ENCODE measurements at regions not wholly inside any gene's neighbourhood (a gene's known extent, or its start where the extent isn't known, plus 50 kb on each side); places are given as distances from the start of the nearest gene placed in this dataset.
"Not testable (repeated sequence)": the region's sequence is repeated elsewhere in the genome, so short reads cannot be mapped to it uniquely, and the experiment has no call there.

GRCh38 chr6:141963543-141964295 is 169.0 kb upstream of the GJE1 start:
- H3K27me3 ChIP-seq (ENCODE audit: insufficient read depth, low read length) = no peaks in the 10 kb centered on the region
- H3K9me3 ChIP-seq (ENCODE audit: low read length) = no peaks in the 10 kb centered on the region
- no peaks in the 10 kb centered on the region for H3K4me1 ChIP-seq (ENCODE audit: insufficient read depth, low read length)
- no peaks in the 10 kb centered on the region for H3K36me3 ChIP-seq (ENCODE audit: insufficient read depth, low read length)
- H2AFZ ChIP-seq (ENCODE audit: low read depth, low read length) = no peak overlapping the region
- no peak overlapping the region for H3K4me3 ChIP-seq (ENCODE audit: low read length)

- Histone ChIP-seq H3K27me3 (ENCODE audit: insufficient read depth, low read length) (no peaks in the 10 kb centered on the region), H3K4me3 (ENCODE audit: low read length) (no peak overlapping the region), H3K36me3 (ENCODE audit: insufficient read depth, low read length) (no peaks in the 10 kb centered on the region), H2AFZ (ENCODE audit: low read depth, low read length) (no peak overlapping the region), H3K9me3 (ENCODE audit: low read length) (peaks cover 3% of the 10 kb centered on the region), H3K4me1 (ENCODE audit: insufficient read depth, low read length) (no peaks in the 10 kb centered on the region)
These were observed 175.5 kb upstream of the GJE1 start for GRCh38 chr6:141957271-141957670.

GRCh38 chr6:141956868-141957267 is 175.9 kb upstream of the GJE1 start:
- H3K36me3 ChIP-seq (ENCODE audit: insufficient read depth, low read length) = no peaks in the 10 kb centered on the region
- H2AFZ ChIP-seq (ENCODE audit: low read depth, low read length) = no peak overlapping the region
- H3K27me3 ChIP-seq (ENCODE audit: insufficient read depth, low read length) = no peaks in the 10 kb centered on the region
- H3K4me1 ChIP-seq (ENCODE audit: insufficient read depth, low read length) = no peaks in the 10 kb centered on the region
- peaks cover 3% of the 10 kb centered on the region for H3K9me3 ChIP-seq (ENCODE audit: low read length)
- H3K4me3 ChIP-seq (ENCODE audit: low read length) = no peak overlapping the region

- Histone ChIP-seq H3K4me1 (ENCODE audit: insufficient read depth, low read length) (no peaks in the 10 kb centered on the region), H3K9me3 (ENCODE audit: low read length) (peaks cover 3% of the 10 kb centered on the region), H3K27me3 (ENCODE audit: insufficient read depth, low read length) (no peaks in the 10 kb centered on the region), H2AFZ (ENCODE audit: low read depth, low read length) (no peak overlapping the region), H3K36me3 (ENCODE audit: insufficient read depth, low read length) (no peaks in the 10 kb centered on the region), H3K4me3 (ENCODE audit: low read length) (no peak overlapping the region)
These were observed 176.5 kb upstream of the GJE1 start for GRCh38 chr6:141956046-141956761.

GRCh38 chr6:141953072-141953471 is 179.7 kb upstream of the GJE1 start:
- no peak overlapping the region for H2AFZ ChIP-seq (ENCODE audit: low read depth, low read length)
- H3K27me3 ChIP-seq (ENCODE audit: insufficient read depth, low read length) = no peaks in the 10 kb centered on the region
- H3K4me1 ChIP-seq (ENCODE audit: insufficient read depth, low read length) = no peaks in the 10 kb centered on the region
- peaks cover 3% of the 10 kb centered on the region for H3K9me3 ChIP-seq (ENCODE audit: low read length)
- no peaks in the 10 kb centered on the region for H3K36me3 ChIP-seq (ENCODE audit: insufficient read depth, low read length)
- no peak overlapping the region for H3K4me3 ChIP-seq (ENCODE audit: low read length)

- no peaks in the 10 kb centered on the region for H3K36me3 ChIP-seq (ENCODE audit: insufficient read depth, low read length)
- H3K4me1 ChIP-seq (ENCODE audit: insufficient read depth, low read length) = no peaks in the 10 kb centered on the region
- H3K27me3 ChIP-seq (ENCODE audit: insufficient read depth, low read length) = no peaks in the 10 kb centered on the region
- no peak overlapping the region for H2AFZ ChIP-seq (ENCODE audit: low read depth, low read length)
- H3K4me3 ChIP-seq (ENCODE audit: low read length) = no peak overlapping the region
- H3K9me3 ChIP-seq (ENCODE audit: low read length) = no peaks in the 10 kb centered on the region
These were observed 186.2 kb upstream of the GJE1 start for GRCh38 chr6:141946502-141946901.

GRCh38 chr6:141938664-141939063 is 194.1 kb upstream of the GJE1 start:
- H3K4me1 ChIP-seq (ENCODE audit: insufficient read depth, low read length) = no peaks in the 10 kb centered on the region
- no peaks in the 10 kb centered on the region for H3K27me3 ChIP-seq (ENCODE audit: insufficient read depth, low read length)
- H3K9me3 ChIP-seq (ENCODE audit: low read length) = no peaks in the 10 kb centered on the region
- no peak overlapping the region for H2AFZ ChIP-seq (ENCODE audit: low read depth, low read length)
- H3K36me3 ChIP-seq (ENCODE audit: insufficient read depth, low read length) = no peaks in the 10 kb centered on the region
- no peak overlapping the region for H3K4me3 ChIP-seq (ENCODE audit: low read length)

GRCh38 chr6:141932685-141933084 is 200.0 kb upstream of the GJE1 start:
- Histone ChIP-seq H3K27me3 (ENCODE audit: insufficient read depth, low read length) (no peaks in the 10 kb centered on the region), H3K36me3 (ENCODE audit: insufficient read depth, low read length) (no peaks in the 10 kb centered on the region), H2AFZ (ENCODE audit: low read depth, low read length) (no peak overlapping the region), H3K9me3 (ENCODE audit: low read length) (no peaks in the 10 kb centered on the region), H3K4me3 (ENCODE audit: low read length) (no peak overlapping the region), H3K4me1 (ENCODE audit: insufficient read depth, low read length) (no peaks in the 10 kb centered on the region)

- not testable (repeated sequence) for H3K27me3 ChIP-seq (ENCODE audit: insufficient read depth, low read length); H3K4me1 ChIP-seq (ENCODE audit: insufficient read depth, low read length); H3K36me3 ChIP-seq (ENCODE audit: insufficient read depth, low read length); H3K4me3 ChIP-seq (ENCODE audit: low read length); H2AFZ ChIP-seq (ENCODE audit: low read depth, low read length); H3K9me3 ChIP-seq (ENCODE audit: low read length)
These were observed 206.4 kb upstream of the GJE1 start for GRCh38 chr6:141926200-141926900.

- H3K36me3 ChIP-seq (ENCODE audit: insufficient read depth, low read length) = no peaks in the 10 kb centered on the region
- no peaks in the 10 kb centered on the region for H3K9me3 ChIP-seq (ENCODE audit: low read length)
- no peak overlapping the region for H3K4me3 ChIP-seq (ENCODE audit: low read length)
- no peaks in the 10 kb centered on the region for H3K27me3 ChIP-seq (ENCODE audit: insufficient read depth, low read length)
- no peak overlapping the region for H2AFZ ChIP-seq (ENCODE audit: low read depth, low read length)
- H3K4me1 ChIP-seq (ENCODE audit: insufficient read depth, low read length) = no peaks in the 10 kb centered on the region
These were observed 207.7 kb upstream of the GJE1 start for GRCh38 chr6:141925001-141925400.

- Histone ChIP-seq H3K4me1 (ENCODE audit: insufficient read depth, low read length) (no peaks in the 10 kb centered on the region), H3K27me3 (ENCODE audit: insufficient read depth, low read length) (no peaks in the 10 kb centered on the region), H3K9me3 (ENCODE audit: low read length) (no peaks in the 10 kb centered on the region), H3K36me3 (ENCODE audit: insufficient read depth, low read length) (no peaks in the 10 kb centered on the region), H3K4me3 (ENCODE audit: low read length) (no peak overlapping the region), H2AFZ (ENCODE audit: low read depth, low read length) (no peak overlapping the region)
These were observed 209.8 kb upstream of the GJE1 start for GRCh38 chr6:141922898-141923297.

GRCh38 chr6:141916682-141917505 is 215.8 kb upstream of the GJE1 start:
- H3K27me3 ChIP-seq (ENCODE audit: insufficient read depth, low read length); H2AFZ ChIP-seq (ENCODE audit: low read depth, low read length); H3K9me3 ChIP-seq (ENCODE audit: low read length); H3K4me3 ChIP-seq (ENCODE audit: low read length); H3K4me1 ChIP-seq (ENCODE audit: insufficient read depth, low read length); H3K36me3 ChIP-seq (ENCODE audit: insufficient read depth, low read length): not testable (repeated sequence)

GRCh38 chr6:141914646-141915045 is 218.1 kb upstream of the GJE1 start:
- H3K4me3 ChIP-seq (ENCODE audit: low read length) = no peak overlapping the region
- H3K27me3 ChIP-seq (ENCODE audit: insufficient read depth, low read length) = no peaks in the 10 kb centered on the region
- no peak overlapping the region for H2AFZ ChIP-seq (ENCODE audit: low read depth, low read length)
- H3K9me3 ChIP-seq (ENCODE audit: low read length) = no peaks in the 10 kb centered on the region
- no peaks in the 10 kb centered on the region for H3K4me1 ChIP-seq (ENCODE audit: insufficient read depth, low read length)
- no peaks in the 10 kb centered on the region for H3K36me3 ChIP-seq (ENCODE audit: insufficient read depth, low read length)

Data from neuron (in vitro differentiated cells).